HCT116 (cell line): ENCODE measurements at regions not wholly inside any gene's neighbourhood (a gene's known extent, or its start where the extent isn't known, plus 50 kb on each side); places are given as distances from the start of the nearest gene placed in this dataset.

Source experiments
- CEBPB ChIP-seq: IDR thresholded peaks from 2 replicates; pipeline ENCODE4 v1.6.1; 2012; ENCODE audit warnings: low read depth
- CTCF ChIP-seq, 3 experiments: fragments of 200-600 bp in 1 of 3; sonication (generic) in 1 of 3; IDR thresholded peaks in 2 of 3; conservative IDR thresholded peaks in 1 of 3; 2 replicates each; pipeline ENCODE4 v1.5.1; 2012 to 2017; ENCODE audit warnings: low read depth in 2 of 3, low read length in 2 of 3, antibody characterized with exemption in 1 of 3, borderline replicate concordance in 1 of 3, control low read depth in 1 of 3, mild to moderate bottlenecking in 1 of 3, mixed read lengths in 1 of 3, mixed run types in 1 of 3, moderate library complexity in 1 of 3; ENCODE audit not compliant: insufficient read depth in 1 of 3
- MAX ChIP-seq: IDR thresholded peaks from 2 replicates; pipeline ENCODE4 v1.6.1; 2012
- POLR2AphosphoS5 ChIP-seq: IDR thresholded peaks from 2 replicates; pipeline ENCODE4 v1.6.1; 2011; ENCODE audit warnings: mild to moderate bottlenecking, low read depth, low read length, moderate library complexity

GRCh38 chr3:193052354-193053045 is 134.8 kb upstream of the MB21D2 start:
- no peak for TF ChIP-seq CTCF (IDR thresholded peaks at IDR 0.05 in 2 of 3, conservative IDR thresholded peaks at IDR 0.05 in 1 of 3; ENCODE audit: borderline replicate concordance in 1 of 3, insufficient read depth in 1 of 3, low read depth in 2 of 3, low read length in 2 of 3)
- TF ChIP-seq MAX, result no peak
- TF ChIP-seq CEBPB, result no peak
- no peak for TF ChIP-seq POLR2AphosphoS5
